Stimulated activated naive CD8-positive, alpha-beta T cell treated with anti-CD3 and anti-CD28 coated beads, Interleukin-15, amount 100 ng/mL, for 72 hours (primary cell): ENCODE measurements at regions not wholly inside any gene's neighbourhood (a gene's known extent, or its start where the extent isn't known, plus 50 kb on each side); places are given as distances from the start of the nearest gene placed in this dataset.

Experiments used
- ATAC-seq: fragments of 150-1000 bp; cut with Tn5 transposase; 2 replicates; pipeline ENCODE4 v1.10.0; 2021; ENCODE audit warnings: mild to moderate bottlenecking, moderate library complexity
- DNase-seq, 2 donors: peaks; one replicate each; pipeline ENCODE4 v3.0.0; 2021 to 2022
- H3K27ac Mint-ChIP-seq, 2 donors: one replicate each; pipeline ENCODE4 v1.8.0; 2022; ENCODE audit warnings: mild to moderate bottlenecking in 2 of 2, mixed read lengths in 2 of 2, moderate library complexity in 2 of 2
- H3K27me3 Mint-ChIP-seq: one replicate; pipeline ENCODE4 v1.8.0; 2022; ENCODE audit warnings: mixed read lengths
- H3K4me1 Mint-ChIP-seq: one replicate; pipeline ENCODE4 v1.8.0; 2022; ENCODE audit warnings: mild to moderate bottlenecking, mixed read lengths
- H3K4me3 Mint-ChIP-seq, 2 donors: one replicate each; pipeline ENCODE4 v1.8.0; 2022; ENCODE audit warnings: mild to moderate bottlenecking in 2 of 2, mixed read lengths in 2 of 2, moderate library complexity in 1 of 2
- H3K9me3 Mint-ChIP-seq, 2 donors: one replicate each; pipeline ENCODE4 v1.8.0; 2022; ENCODE audit warnings: mixed read lengths in 2 of 2

DNA sequence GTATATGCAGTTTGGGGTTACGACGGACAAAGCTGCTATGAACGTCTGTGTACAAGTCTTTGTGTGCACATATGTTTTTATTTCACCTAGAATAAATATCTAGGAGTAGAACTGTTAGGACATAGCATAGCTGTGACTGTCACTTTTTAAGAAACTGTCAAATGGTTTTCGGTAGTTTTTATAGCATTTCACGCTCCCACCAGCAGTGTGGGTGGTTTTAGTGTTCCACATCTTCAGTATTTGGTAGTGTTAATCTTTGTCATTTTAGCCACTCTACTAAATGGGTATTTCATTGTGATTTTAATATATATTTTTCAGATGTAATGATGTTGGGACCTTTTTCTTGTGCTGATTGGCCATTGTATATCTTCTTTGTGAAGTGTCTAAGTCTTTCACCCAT, 109.1 kb upstream of the BCAT1 start:
- no peak for DNase-seq
- ATAC-seq: no peak
- Mint-ChIP-seq H3K27me3 (no peaks in the 10 kb centered on the region), H3K4me1 (peaks cover 64% of the 10 kb centered on the region), H3K9me3 (no peaks in the 10 kb centered on the region), H3K27ac (no peak overlapping the region), H3K4me3 (peak overlapping the region; percentile 4 to 28)

DNA sequence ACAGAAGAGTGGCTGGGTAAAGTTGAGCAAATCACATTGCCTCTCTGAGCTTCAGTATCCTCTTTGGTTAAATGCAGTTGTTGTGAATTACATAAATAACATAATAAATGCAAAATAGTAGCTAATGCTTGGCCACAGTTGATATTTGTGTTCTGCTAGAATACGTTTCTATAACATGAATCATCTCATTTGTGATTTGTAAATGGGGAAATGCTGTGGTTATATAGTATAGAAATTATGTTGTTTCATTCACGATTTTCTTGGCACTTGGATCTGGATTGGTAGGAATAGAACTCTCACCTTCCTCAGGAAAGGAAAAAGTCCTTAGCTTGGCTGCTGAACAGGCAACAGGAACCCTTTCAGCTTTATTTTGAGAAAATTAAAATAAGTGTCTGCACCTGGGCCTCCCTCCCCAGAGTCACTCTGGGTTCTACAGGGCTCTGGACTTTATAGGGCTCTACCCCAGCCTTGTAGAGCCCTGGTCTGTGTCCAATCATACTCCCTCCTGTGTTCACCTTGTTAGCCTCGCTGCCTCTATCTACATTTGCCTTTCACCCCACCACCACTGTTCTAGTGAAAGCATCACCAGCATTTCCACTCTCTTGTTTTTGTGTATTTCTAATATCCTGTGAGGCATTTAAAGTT, 107.7 kb upstream of the BCAT1 start:
- H3K9me3 Mint-ChIP-seq: no peaks in the 10 kb centered on the region
- H3K4me3 Mint-ChIP-seq: peak overlapping the region; percentile 82 to 91
- ATAC-seq (no peak), DNase-seq (no peak)
- no peaks in the 10 kb centered on the region for H3K27me3 Mint-ChIP-seq
- peaks cover 63% of the 10 kb centered on the region for H3K4me1 Mint-ChIP-seq
- H3K27ac Mint-ChIP-seq: peak overlapping the region in 1 of 2 donors; percentile 1

DNA sequence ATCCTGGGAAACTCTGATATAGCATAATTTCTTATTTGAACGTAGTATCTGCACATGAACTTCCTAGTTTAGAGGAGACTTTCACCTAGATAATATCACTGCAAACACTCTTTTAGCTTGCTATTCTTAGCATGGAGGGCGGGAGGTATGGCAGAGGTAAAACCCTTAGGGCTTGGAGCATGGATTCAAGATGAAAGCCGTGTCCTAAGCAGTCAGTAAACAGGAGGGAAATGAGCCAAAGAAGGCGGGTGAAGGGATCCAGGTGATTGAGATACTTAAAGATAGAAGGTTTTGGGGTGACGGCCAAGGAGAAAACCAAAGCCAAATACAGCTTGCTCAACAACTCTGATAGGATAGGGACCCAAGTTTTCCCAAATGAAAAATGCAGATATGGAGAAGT, 107.1 kb upstream of the BCAT1 start:
- no peak for ATAC-seq
- DNase-seq: no peak
- peaks cover 64% of the 10 kb centered on the region for H3K4me1 Mint-ChIP-seq
- H3K9me3 Mint-ChIP-seq: no peaks in the 10 kb centered on the region
- H3K27me3 Mint-ChIP-seq: no peaks in the 10 kb centered on the region
- peak overlapping the region; percentile 82 to 91 for H3K4me3 Mint-ChIP-seq
- H3K27ac Mint-ChIP-seq: peak overlapping the region; percentile 63 to 93

GRCh38 chr12:25054783-25055144, 105.9 kb upstream of the BCAT1 start:
- H3K9me3 Mint-ChIP-seq: no peaks in the 10 kb centered on the region
- ATAC-seq: peak; percentile 55
- peak; percentile 52 to 80 for DNase-seq
- peaks cover 57% of the 10 kb centered on the region for H3K4me1 Mint-ChIP-seq
- H3K4me3 Mint-ChIP-seq: peak overlapping the region; percentile 82 to 91
- H3K27ac Mint-ChIP-seq: peak overlapping the region; percentile 91 to 97
- no peaks in the 10 kb centered on the region for H3K27me3 Mint-ChIP-seq

GRCh38 chr12:25054076-25054782, 105.3 kb upstream of the BCAT1 start:
- no peak for DNase-seq
- H3K4me3 Mint-ChIP-seq: peak overlapping the region; percentile 82 to 91
- H3K9me3 Mint-ChIP-seq: no peaks in the 10 kb centered on the region
- peak overlapping the region; percentile 91 to 97 for H3K27ac Mint-ChIP-seq
- peaks cover 53% of the 10 kb centered on the region for H3K4me1 Mint-ChIP-seq
- ATAC-seq: no peak
- no peaks in the 10 kb centered on the region for H3K27me3 Mint-ChIP-seq

- peaks cover 42% of the 10 kb centered on the region for H3K4me1 Mint-ChIP-seq
- no peaks in the 10 kb centered on the region for H3K27me3 Mint-ChIP-seq
- peak overlapping the region; percentile 93 to 94 for H3K4me3 Mint-ChIP-seq
- ATAC-seq (no peak), DNase-seq (no peak)
- peaks cover 0 to 2% of the 10 kb centered on the region in 2 donors for H3K9me3 Mint-ChIP-seq
- peak overlapping the region; percentile 99 for H3K27ac Mint-ChIP-seq
Measured at GRCh38 chr12:25052914-25053211, 104.0 kb upstream of the BCAT1 start.

GRCh38 chr12:25052196-25052913, 103.5 kb upstream of the BCAT1 start:
- DNase-seq (peak; percentile 69 to 75), ATAC-seq (peak; percentile 79)
- Mint-ChIP-seq H3K27me3 (no peaks in the 10 kb centered on the region), H3K4me3 (peak overlapping the region; percentile 93 to 94), H3K4me1 (peaks cover 37% of the 10 kb centered on the region), H3K27ac (peak overlapping the region; percentile 99), H3K9me3 (peaks cover 0 to 7% of the 10 kb centered on the region in 2 donors)

DNA sequence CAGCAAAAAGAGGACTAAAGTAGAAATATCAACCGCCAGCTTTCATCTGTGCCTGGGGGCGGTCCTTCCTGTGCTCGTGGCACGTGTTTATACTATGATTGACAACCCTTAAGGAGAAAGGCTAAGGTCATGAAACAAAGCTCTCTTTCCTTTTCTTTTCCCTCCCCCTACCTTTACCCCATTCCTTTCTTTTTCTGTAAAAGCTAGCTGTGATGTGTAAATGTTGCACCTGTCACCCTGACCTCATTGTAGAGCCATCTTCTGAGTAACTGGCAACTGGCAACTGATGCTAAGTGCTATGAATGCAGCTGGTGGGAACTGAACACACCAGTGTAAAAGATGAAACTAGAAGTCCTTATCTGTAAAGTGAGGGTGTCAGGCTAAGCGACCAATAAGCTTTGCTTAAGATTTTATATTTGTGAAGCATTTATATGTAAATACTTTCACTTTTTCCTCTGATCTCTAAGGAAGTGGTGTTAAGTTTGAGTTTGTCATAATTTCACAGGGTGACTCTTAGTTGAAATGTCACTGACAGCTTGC, 102.8 kb upstream of the BCAT1 start:
- no peaks in the 10 kb centered on the region for H3K27me3 Mint-ChIP-seq
- peak overlapping the region; percentile 93 to 94 for H3K4me3 Mint-ChIP-seq
- H3K4me1 Mint-ChIP-seq: peaks cover 32% of the 10 kb centered on the region
- DNase-seq (peak; percentile 61 to 67), ATAC-seq (peak; percentile 86)
- H3K27ac Mint-ChIP-seq: peak overlapping the region; percentile 99
- peaks cover 3 to 13% of the 10 kb centered on the region in 2 donors for H3K9me3 Mint-ChIP-seq

DNA sequence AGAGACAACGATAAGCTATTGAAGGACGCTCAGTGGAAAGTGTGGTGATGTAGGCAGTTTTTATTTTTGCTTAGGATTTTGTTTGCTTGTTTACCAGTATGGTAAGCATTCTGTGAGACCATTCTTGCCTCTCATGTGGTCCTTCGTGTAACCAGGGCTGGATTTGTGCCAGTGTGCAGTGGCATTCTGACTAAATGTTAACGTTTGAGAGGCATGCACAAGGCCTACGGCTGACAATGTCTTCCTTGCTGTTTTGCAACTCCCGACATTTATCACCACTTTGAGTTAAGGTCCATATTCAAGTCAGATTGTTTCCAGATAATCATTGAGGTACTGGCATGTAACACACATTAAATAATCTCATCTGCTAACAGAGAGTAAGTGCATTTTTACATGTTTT, 102.3 kb upstream of the BCAT1 start:
- DNase-seq (no peak), ATAC-seq (no peak)
- H3K4me1 Mint-ChIP-seq: peaks cover 26% of the 10 kb centered on the region

GRCh38 chr12:25045869-25046268, 97.0 kb upstream of the BCAT1 start:
- H3K4me3 Mint-ChIP-seq: no peak overlapping the region
- H3K27ac Mint-ChIP-seq: no peak overlapping the region
- ATAC-seq: no peak
- H3K9me3 Mint-ChIP-seq: peaks cover 12 to 29% of the 10 kb centered on the region in 2 donors
- peaks cover 12% of the 10 kb centered on the region for H3K4me1 Mint-ChIP-seq
- no peaks in the 10 kb centered on the region for H3K27me3 Mint-ChIP-seq
- DNase-seq: no peak

More for the DNA sequence above, 102.3 kb upstream of the BCAT1 start:
- Mint-ChIP-seq H3K4me3 (peak overlapping the region; percentile 93 to 94), H3K9me3 (peaks cover 9 to 19% of the 10 kb centered on the region in 2 donors), H3K27ac (peak overlapping the region; percentile 99), H3K27me3 (no peaks in the 10 kb centered on the region)

DNA sequence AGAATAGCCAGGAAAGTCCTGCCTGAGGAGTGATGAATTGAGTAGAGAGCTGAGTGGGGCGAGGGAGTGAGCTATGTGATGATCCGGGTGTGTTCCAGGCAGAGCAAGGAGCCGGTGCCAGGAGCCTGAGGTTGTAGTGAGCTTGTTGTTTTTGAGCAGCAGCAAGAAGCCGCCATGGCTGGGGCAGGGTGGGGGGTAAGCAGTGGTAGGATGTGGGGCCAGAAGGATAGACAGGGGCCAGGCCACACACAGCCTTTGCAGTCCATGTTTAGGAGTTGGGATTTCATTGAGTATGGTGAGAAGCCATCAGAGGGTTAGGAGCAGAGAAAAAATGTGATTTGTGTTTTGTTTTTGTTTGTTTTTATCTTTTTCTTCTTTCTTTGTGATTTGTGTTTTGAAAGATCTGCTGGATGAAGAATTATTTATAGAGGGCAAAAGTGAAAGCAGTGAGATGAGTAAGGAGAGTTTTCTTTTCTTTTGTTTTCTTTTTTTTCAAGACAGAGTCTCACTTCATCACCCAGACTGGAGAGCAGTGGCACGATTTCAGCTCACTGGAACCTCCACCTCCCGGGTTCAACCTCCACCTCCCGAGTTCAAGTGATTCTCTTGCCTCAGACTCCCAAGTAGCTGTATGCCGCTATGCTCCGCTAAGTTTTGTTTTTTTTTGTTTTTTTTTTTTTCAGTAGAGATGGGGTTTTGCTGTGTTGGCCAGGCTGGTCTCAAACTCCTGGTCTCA, 92.3 kb upstream of the BCAT1 start:
- DNase-seq (no peak), ATAC-seq (no peak)
- no peaks in the 10 kb centered on the region for H3K27me3 Mint-ChIP-seq
- H3K4me1 Mint-ChIP-seq: peaks cover 9% of the 10 kb centered on the region
- peak overlapping the region in 1 of 2 donors; percentile 62 for H3K27ac Mint-ChIP-seq
- H3K4me3 Mint-ChIP-seq: no peak overlapping the region
- peaks cover 3 to 10% of the 10 kb centered on the region in 2 donors for H3K9me3 Mint-ChIP-seq

- Mint-ChIP-seq H3K9me3 (peaks cover 0 to 4% of the 10 kb centered on the region in 2 donors), H3K27ac (no peak overlapping the region)
Measured at GRCh38 chr12:25040593-25040992, 91.7 kb upstream of the BCAT1 start.

GRCh38 chr12:25034676-25035075, 85.8 kb upstream of the BCAT1 start:
- ATAC-seq (no peak), DNase-seq (no peak)
- no peak overlapping the region for H3K27ac Mint-ChIP-seq
- H3K4me1 Mint-ChIP-seq: no peaks in the 10 kb centered on the region
- no peaks in the 10 kb centered on the region for H3K9me3 Mint-ChIP-seq
- H3K27me3 Mint-ChIP-seq: no peaks in the 10 kb centered on the region
- H3K4me3 Mint-ChIP-seq: no peak overlapping the region

More at GRCh38 chr12:25040593-25040992, 91.7 kb upstream of the BCAT1 start:
- H3K27me3 Mint-ChIP-seq: no peaks in the 10 kb centered on the region
- ATAC-seq (no peak), DNase-seq (no peak)
- H3K4me3 Mint-ChIP-seq: no peak overlapping the region
- peaks cover 9% of the 10 kb centered on the region for H3K4me1 Mint-ChIP-seq

GRCh38 chr12:25025951-25026490, 77.1 kb upstream of the BCAT1 start:
- no peak for ATAC-seq
- Mint-ChIP-seq H3K27me3 (no peaks in the 10 kb centered on the region), H3K4me3 (no peak overlapping the region), H3K4me1 (no peaks in the 10 kb centered on the region), H3K27ac (no peak overlapping the region), H3K9me3 (no peaks in the 10 kb centered on the region)
- DNase-seq: no peak

DNA sequence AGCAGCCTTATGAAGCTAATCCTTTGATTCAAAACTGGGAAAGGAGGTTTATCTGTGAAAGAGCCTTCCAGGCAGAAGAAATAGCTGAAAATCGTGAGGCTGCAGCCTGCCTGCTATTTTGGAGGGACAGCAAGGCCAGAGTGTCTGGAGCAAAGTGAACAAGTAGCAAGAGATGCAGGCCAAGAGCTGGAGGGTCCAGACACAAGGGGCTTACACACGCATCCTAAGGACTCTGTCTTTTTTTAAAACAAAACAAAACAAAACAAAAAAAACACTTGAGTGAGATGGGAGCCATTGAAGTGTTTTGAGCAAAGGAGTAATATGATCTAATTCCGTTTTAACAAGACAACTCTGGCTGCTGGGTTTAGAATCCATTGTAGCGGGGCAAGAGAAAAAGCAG, 76.4 kb upstream of the BCAT1 start:
- ATAC-seq: no peak
- Mint-ChIP-seq H3K27ac (no peak overlapping the region), H3K9me3 (no peaks in the 10 kb centered on the region), H3K4me3 (no peak overlapping the region), H3K27me3 (no peaks in the 10 kb centered on the region), H3K4me1 (no peaks in the 10 kb centered on the region)
- DNase-seq: no peak
